ENCODE measurements at regions not wholly inside any gene's neighbourhood (a gene's known extent, or its start where the extent isn't known, plus 50 kb on each side); places are given as distances from the start of the nearest gene placed in this dataset.

- DNase-seq (ENCODE audit: low read depth, low spot score): no peak
These were observed 130.4 kb downstream of the GLI2 start for GRCh38 chr2:120866071-120866470.

DNA sequence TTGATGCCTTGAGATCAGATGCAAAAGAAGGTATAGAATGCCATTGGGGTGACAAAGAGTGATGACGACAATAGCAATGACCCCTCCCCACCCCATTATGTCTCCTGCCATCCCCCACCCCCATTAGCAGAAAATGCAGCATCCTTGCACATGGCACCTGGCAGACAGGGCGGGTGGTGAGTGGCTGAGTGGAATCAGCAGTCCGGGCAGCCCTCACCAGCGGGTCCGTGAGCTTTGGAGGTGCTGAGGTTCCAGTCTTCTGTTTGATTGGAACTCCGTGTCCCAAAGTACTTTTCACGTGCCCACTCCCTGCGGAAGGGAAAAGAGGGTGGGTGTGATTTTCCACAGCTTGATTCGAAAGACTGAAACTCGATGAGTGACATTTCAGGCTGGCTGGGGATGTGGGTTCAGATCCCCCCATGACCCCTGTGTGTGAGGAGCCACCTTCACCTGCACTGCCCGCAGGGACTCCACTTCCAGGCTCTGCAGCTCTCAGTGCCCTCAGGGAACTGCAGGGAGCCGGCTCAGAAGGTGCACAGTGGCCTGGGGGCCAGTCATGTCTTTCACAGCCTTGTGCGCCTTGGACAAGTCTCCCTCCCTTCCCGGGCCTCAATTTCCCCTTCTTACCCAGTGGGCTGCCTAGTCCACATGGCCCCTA is 130.9 kb downstream of the GLI2 start:
- no peak for DNase-seq (ENCODE audit: low read depth, low spot score)

DNA sequence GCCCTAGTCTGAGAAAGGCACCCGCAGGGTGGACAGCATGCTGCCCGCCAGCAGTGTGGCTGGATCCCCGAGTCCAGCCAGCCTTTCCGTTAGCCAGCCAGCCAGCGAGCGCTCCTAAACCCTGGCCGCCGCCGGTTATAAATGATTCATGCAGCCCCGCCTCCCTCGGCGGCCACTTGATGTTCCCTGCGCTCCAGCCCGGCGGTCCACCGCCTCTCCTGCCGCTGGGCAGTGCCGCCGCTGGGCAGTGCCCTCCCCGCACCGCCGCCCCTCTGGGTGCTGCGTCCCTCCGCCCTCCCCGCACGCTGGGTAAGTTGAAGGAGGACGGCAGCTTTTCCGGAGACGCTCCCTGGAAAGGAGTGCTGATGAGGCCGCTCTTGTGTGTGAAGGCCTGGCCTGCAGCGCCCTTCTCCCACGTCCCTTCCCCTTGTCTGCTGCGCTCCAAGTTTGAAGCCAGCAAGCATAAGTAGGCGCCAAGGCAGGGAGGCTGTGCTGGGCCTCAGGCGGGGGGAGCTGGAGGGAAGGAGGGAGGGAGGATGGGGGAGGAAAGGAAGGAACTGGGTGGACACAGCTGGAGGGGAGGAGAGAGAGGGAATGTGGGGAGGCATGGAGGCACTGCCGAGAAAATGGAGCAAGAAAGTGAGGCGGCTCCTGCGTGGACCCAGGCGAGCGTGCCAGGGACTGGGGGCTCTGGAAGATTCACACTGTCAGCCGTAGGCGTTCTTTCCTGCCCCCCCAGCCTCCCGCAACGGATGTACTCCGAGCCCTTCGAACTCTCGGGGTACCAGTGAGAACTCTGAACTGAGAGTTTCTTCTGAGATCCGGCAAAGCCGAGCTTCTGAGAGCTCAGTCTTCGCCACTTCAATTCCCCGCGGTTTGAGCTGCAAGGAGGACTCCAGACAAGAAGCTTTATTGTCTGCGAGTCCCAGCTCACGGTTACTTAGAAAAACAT is 131.9 kb downstream of the GLI2 start:
- peak; percentile 74 for DNase-seq (ENCODE audit: low read depth, low spot score)

GRCh38 chr2:120868366-120868765 is 132.7 kb downstream of the GLI2 start:
- no peak for DNase-seq (ENCODE audit: low read depth, low spot score)

- no peak for DNase-seq (ENCODE audit: low read depth, low spot score)
These were observed 133.5 kb downstream of the GLI2 start for GRCh38 chr2:120869036-120869729.

- DNase-seq (ENCODE audit: low read depth, low spot score): no peak
These were observed 134.2 kb downstream of the GLI2 start for GRCh38 chr2:120869730-120870466.

DNA sequence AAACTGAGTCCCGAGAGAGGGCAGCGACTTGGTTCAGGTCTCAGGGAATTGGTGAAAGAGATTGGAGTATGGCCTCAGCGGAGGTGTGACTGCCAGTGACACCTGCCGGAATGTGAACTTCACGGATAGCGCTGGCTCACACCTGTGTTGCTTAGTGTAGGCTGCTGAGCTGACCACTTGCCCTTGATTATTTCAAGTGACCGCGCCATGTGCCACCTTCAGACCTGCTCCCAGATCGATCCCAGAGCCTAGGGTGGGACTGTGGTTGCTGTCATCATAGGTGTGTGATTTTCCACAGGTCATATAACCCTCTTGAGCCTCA is 134.8 kb downstream of the GLI2 start:
- no peak for DNase-seq (ENCODE audit: low read depth, low spot score)

GRCh38 chr2:120871016-120871635 is 135.5 kb downstream of the GLI2 start:
- DNase-seq (ENCODE audit: low read depth, low spot score): no peak

- no peak for DNase-seq (ENCODE audit: low read depth, low spot score)
These were observed 136.4 kb downstream of the GLI2 start for GRCh38 chr2:120871881-120872620.

DNA sequence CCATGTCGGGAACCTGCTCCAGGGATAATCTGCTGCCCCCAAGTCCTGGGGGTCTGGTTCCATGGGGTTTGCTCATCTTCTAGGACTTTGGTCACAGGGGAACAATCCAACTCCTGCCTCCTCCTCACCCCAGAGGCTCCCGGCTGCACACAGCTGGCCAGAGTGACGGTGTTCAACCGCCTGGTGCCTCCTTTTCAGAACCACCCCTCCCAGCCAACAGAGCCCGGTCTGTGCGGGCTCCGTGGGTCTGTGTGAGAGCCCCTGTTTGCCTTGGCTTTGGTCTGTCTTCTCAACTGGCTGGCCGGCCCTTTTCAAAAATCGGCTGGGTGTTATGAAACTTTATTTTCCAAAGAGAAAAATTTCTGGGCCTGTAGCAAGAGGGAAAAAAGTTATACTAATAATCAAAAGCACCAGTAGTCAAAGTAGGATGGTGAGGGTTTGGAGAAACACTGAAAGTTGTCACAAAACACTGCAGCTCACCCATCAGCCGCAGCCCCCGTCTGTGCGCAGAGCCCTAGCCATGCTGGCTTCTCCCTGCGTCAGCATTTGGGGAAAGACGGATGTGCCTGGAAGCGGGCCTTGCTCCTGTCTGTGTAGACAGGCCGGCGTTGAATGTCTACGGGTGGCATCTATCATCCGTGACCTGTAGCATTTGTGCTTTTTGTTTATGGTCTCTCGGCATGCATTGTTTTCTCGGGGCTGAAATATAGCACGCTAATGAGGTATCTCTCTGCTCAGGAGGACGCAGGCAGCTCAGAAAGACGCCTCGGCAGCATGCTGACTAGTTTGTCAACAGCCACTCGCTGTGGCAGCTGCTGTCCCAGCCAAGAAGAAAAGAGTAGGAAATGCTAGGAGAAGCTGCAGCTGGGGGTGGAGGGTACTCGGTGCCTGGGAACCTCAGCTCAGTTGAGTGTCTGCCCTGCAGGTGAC is 138.6 kb downstream of the GLI2 start:
- DNase-seq (ENCODE audit: low read depth, low spot score): no peak

DNA sequence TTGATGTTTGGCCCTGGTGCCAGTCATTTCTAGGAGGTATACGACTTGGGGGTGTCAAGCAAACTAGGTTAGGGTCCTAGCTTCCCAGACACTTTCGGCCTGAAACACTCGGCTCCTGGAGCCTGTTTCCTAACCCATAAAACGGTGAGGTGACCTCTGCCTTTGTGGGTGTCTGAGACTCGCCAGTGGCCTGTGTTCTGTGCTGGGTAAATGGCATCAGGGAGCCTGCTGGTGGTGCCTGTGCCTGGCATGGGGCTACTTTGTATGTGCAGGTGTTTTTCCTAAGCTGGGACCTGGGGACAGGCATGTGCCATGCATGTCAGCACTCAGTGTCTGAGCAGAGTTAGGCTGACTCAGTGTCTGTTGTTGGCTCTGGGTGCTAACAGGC is 139.2 kb downstream of the GLI2 start:
- no peak for DNase-seq (ENCODE audit: low read depth, low spot score)

DNA sequence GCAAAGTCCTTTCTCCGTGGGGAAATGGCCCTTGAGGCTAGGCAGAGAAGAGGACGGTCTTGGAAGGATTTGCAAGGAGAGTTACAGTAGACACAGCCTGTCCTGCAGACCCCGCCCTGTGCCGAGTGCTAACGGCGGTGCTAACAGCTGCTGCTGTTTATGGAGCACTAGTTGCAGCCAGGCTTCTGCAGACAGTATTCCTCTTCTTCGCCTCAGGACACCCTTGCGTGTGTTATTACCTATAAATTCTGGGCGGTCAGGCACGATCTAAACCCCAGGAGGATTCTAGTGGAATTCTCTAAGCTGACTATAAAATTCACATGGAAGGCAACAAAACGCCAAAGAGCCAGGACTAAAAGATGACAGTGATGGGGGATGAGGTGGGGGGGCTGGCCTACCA is 139.8 kb downstream of the GLI2 start:
- DNase-seq (ENCODE audit: low read depth, low spot score): no peak

- no peak for DNase-seq (ENCODE audit: low read depth, low spot score)
These were observed 141.0 kb downstream of the GLI2 start for GRCh38 chr2:120876526-120877280.

- DNase-seq (ENCODE audit: low read depth, low spot score): no peak
These were observed 141.7 kb downstream of the GLI2 start for GRCh38 chr2:120877409-120877808.

DNA sequence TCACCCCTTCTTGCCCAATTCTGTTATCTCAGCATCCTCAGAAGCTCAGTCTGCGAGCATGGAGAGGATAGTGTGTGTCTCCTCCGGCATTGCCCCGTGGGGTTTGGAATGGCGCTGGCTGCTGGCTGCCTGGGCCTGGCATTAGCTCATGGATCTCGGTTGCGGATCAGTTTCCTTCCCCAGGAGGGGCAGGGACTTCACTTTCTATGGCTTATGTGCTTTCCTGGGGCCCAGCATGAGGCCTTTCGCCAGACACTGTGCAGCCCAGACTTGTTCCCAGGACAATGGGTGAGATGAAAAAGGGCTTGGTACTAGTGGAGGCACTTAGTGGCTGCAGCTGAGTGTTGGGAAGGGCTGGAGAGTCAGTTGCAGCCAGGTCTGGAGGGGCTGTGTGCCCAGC is 143.3 kb downstream of the GLI2 start:
- no peak for DNase-seq (ENCODE audit: low read depth, low spot score)

GRCh38 chr2:120879431-120880295 is 144.0 kb downstream of the GLI2 start:
- peak; percentile 66 for DNase-seq (ENCODE audit: low read depth, low spot score)

DNA sequence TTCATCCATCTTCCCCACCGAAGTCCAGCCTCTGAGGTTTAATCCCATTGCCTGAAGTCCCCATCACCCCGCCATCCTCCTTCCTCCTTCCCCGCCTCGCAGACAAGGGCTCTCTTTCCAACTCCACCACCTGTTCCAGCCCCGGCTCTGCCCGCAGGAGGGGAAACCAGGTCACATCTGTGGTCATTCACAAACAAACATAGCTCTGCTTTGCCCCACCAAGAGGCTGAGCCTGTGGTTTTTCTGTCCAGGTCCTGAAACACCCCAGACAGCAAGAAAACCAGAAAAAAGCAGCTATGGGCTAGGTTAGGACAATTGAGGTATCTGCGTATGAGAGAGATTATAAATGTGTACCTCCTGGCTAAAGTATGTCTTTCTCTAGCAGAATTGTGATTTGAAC is 144.7 kb downstream of the GLI2 start:
- DNase-seq (ENCODE audit: low read depth, low spot score): no peak
